Inferior parietal cortex (tissue), 1 donor: ENCODE measurements at regions not wholly inside any gene's neighbourhood (a gene's known extent, or its start where the extent isn't known, plus 50 kb on each side); places are given as distances from the start of the nearest gene placed in this dataset.

ENCODE experiments used
- DNase-seq: peaks from one replicate; pipeline ENCODE4 v3.0.0-alpha.2; 2016; ENCODE audit errors: extremely low spot score

- DNase-seq: no peak
These were observed 52.5 kb upstream of the RPL34 start for GRCh38 chr4:108567831-108568230.

GRCh38 chr4:108561116-108561515 is 59.3 kb upstream of the RPL34 start:
- no peak for DNase-seq

GRCh38 chr4:108560616-108561015 is 59.8 kb upstream of the RPL34 start:
- no peak for DNase-seq

GRCh38 chr4:108559911-108560310 is 60.5 kb upstream of the RPL34 start:
- no peak for DNase-seq

GRCh38 chr4:108559068-108559793 is 61.1 kb upstream of the RPL34 start:
- no peak for DNase-seq

GRCh38 chr4:108556588-108557200 is 63.7 kb upstream of the RPL34 start:
- no peak for DNase-seq

GRCh38 chr4:108556166-108556565 is 64.2 kb upstream of the RPL34 start:
- no peak for DNase-seq

GRCh38 chr4:108555701-108556100 is 64.7 kb upstream of the RPL34 start:
- no peak for DNase-seq

GRCh38 chr4:108547682-108548081 is 72.7 kb upstream of the RPL34 start:
- no peak for DNase-seq

GRCh38 chr4:108546728-108547127 is 73.6 kb upstream of the RPL34 start:
- DNase-seq: no peak

- DNase-seq: no peak
These were observed 75.9 kb upstream of the RPL34 start for GRCh38 chr4:108544481-108544880.

- no peak for DNase-seq
These were observed 76.9 kb upstream of the RPL34 start for GRCh38 chr4:108543359-108543968.

- no peak for DNase-seq
These were observed 79.8 kb upstream of the RPL34 start for GRCh38 chr4:108540536-108540935.

GRCh38 chr4:108536577-108536976 is 83.8 kb upstream of the RPL34 start:
- DNase-seq: no peak

- no peak for DNase-seq
These were observed 84.6 kb upstream of the RPL34 start for GRCh38 chr4:108535757-108536156.

GRCh38 chr4:108533876-108534275 is 86.5 kb upstream of the RPL34 start:
- no peak for DNase-seq

GRCh38 chr4:108533245-108533844 is 87.0 kb upstream of the RPL34 start:
- DNase-seq: no peak

- DNase-seq: no peak
These were observed 87.6 kb upstream of the RPL34 start for GRCh38 chr4:108532738-108533137.

GRCh38 chr4:108532187-108532586 is 88.2 kb upstream of the RPL34 start:
- DNase-seq: no peak

GRCh38 chr4:108531461-108531860 is 88.9 kb upstream of the RPL34 start:
- no peak for DNase-seq

- no peak for DNase-seq
These were observed 90.1 kb upstream of the RPL34 start for GRCh38 chr4:108529984-108530905.

- no peak for DNase-seq
These were observed 91.3 kb upstream of the RPL34 start for GRCh38 chr4:108529102-108529501.
